Stimulated activated effector memory CD8-positive, alpha-beta T cell treated with anti-CD3 and anti-CD28 coated beads, Interleukin-12 subunit alpha, Interleukin-12 subunit beta, amount 100 ng/mL, for 72 hours (primary cell): ENCODE measurements at regions not wholly inside any gene's neighbourhood (a gene's known extent, or its start where the extent isn't known, plus 50 kb on each side); places are given as distances from the start of the nearest gene placed in this dataset.

ENCODE experiments used
- ATAC-seq: fragments of 150-1000 bp; cut with Tn5 transposase; 2 replicates; pipeline ENCODE4 v1.10.0; 2021
- DNase-seq, 2 donors: peaks; one replicate each; pipeline ENCODE4 v3.0.0; 2021 to 2022; ENCODE audit warnings: low spot score in 2 of 2
- H3K27ac Mint-ChIP-seq: one replicate; pipeline ENCODE4 v1.8.0; 2022; ENCODE audit warnings: mild to moderate bottlenecking, mixed read lengths
- H3K36me3 Mint-ChIP-seq: one replicate; pipeline ENCODE4 v1.8.0; 2022; ENCODE audit warnings: mild to moderate bottlenecking, mixed read lengths
- H3K4me1 Mint-ChIP-seq: one replicate; pipeline ENCODE4 v1.8.0; 2022; ENCODE audit warnings: mixed read lengths
- H3K4me3 Mint-ChIP-seq: one replicate; pipeline ENCODE4 v1.8.0; 2022; ENCODE audit warnings: mild to moderate bottlenecking, mixed read lengths
- H3K9me3 Mint-ChIP-seq: one replicate; pipeline ENCODE4 v1.8.0; 2022; ENCODE audit warnings: mixed read lengths

- DNase-seq (no peak), ATAC-seq (no peak)
- Mint-ChIP-seq H3K4me1 (no peaks in the 10 kb centered on the region), H3K9me3 (peaks cover 11% of the 10 kb centered on the region), H3K4me3 (no peak overlapping the region), H3K36me3 (no peaks in the 10 kb centered on the region), H3K27ac (no peak overlapping the region)
These were observed 341.4 kb downstream of the BMP4 start for GRCh38 chr14:53615252-53615651.

DNA sequence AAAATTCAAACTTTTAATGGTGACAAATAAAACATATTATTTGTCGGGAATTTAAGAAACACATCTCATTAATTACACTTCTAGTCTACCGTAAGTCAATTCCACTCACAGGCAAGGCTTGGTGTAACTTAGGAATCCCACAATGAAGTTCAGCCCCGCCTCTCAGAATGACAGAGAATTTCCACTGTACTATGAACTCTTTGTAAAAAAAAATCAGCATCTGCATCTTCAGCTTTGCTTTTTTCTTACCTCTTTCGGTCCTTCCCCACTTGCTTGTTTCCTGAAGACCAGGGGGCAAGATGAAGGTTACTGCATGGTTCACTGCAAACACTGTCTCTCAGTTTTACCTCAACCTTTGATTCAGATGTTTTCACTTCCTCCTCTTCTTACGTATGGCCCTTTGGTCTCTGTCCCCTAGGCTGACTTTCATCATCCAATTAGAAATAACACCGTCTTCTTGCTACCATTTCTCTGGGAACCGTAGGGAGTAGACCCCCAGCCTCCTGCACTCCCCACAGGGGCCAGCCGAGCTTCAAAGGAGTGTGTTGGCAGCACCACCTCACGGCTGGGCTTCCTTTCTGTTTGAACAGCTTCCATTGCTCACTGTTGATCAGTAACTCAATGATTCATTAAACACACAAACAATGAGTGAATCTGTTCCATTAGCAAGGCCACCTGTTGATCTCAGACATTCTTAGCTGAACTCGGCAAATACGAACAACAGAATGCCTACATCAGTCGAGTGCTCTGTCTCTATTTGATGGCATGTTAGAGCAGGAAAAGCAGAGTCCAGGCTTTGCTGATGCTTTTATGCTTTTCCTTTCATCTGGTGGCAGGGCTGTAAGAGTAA is 343.0 kb downstream of the BMP4 start:
- peak; percentile 44 for ATAC-seq
- H3K27ac Mint-ChIP-seq, result no peak overlapping the region
- H3K36me3 Mint-ChIP-seq, result no peaks in the 10 kb centered on the region
- no peak overlapping the region for H3K4me3 Mint-ChIP-seq
- no peak for DNase-seq
- peaks cover 12% of the 10 kb centered on the region for H3K9me3 Mint-ChIP-seq
- H3K4me1 Mint-ChIP-seq, result no peaks in the 10 kb centered on the region

DNA sequence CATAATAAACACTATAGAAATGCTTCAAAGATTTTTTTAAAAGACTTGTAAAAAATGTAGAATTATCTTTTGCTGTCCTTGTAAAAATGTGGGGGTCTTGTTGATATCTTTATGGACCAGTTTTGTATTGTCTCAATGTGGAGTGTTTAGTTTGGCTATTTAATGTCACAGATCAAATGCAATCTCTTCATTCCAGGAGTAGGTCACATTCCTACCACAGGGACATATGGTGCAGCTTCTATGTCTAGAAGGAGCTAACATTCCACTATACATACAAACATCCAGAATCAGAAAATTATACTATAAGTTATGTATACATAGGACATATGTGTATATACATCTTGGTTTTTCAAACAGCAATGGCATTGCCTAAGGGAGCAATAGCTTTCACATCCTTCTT is 345.7 kb downstream of the BMP4 start:
- no peak for ATAC-seq
- H3K36me3 Mint-ChIP-seq, result no peaks in the 10 kb centered on the region
- H3K4me1 Mint-ChIP-seq, result no peaks in the 10 kb centered on the region
- no peak overlapping the region for H3K27ac Mint-ChIP-seq
- H3K9me3 Mint-ChIP-seq, result peaks cover 11% of the 10 kb centered on the region
- DNase-seq, result no peak
- no peak overlapping the region for H3K4me3 Mint-ChIP-seq

GRCh38 chr14:53609009-53609408 is 347.6 kb downstream of the BMP4 start:
- H3K4me3 Mint-ChIP-seq, result no peak overlapping the region
- no peaks in the 10 kb centered on the region for H3K36me3 Mint-ChIP-seq
- DNase-seq (no peak), ATAC-seq (no peak)
- no peak overlapping the region for H3K27ac Mint-ChIP-seq
- no peaks in the 10 kb centered on the region for H3K4me1 Mint-ChIP-seq
- H3K9me3 Mint-ChIP-seq, result peaks cover 10% of the 10 kb centered on the region

- H3K36me3 Mint-ChIP-seq, result no peaks in the 10 kb centered on the region
- no peak overlapping the region for H3K4me3 Mint-ChIP-seq
- ATAC-seq, result no peak
- no peaks in the 10 kb centered on the region for H3K4me1 Mint-ChIP-seq
- no peak overlapping the region for H3K27ac Mint-ChIP-seq
- H3K9me3 Mint-ChIP-seq, result peaks cover 6% of the 10 kb centered on the region
- no peak for DNase-seq
These were observed 348.3 kb downstream of the BMP4 start for GRCh38 chr14:53608369-53608768.

DNA sequence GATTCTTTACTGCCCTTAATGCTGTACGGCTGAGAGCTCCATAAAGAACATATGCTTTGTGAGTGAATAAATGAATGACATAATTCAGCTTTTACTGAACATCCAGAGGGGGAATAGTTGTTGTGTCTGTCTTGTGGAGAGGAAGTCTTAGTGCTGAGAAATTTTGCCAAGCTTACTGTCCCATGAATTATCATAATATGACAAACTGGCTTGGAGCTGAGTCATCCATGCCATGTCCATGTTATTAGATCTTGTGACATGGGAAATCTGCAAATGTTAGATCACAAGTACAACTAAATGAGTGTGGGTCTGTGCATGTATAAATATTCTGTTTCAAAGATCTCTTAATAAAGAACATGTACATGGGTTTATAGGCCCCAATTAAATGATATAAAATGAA is 350.4 kb downstream of the BMP4 start:
- no peaks in the 10 kb centered on the region for H3K36me3 Mint-ChIP-seq
- H3K4me1 Mint-ChIP-seq, result no peaks in the 10 kb centered on the region
- DNase-seq (no peak), ATAC-seq (no peak)
- H3K4me3 Mint-ChIP-seq, result no peak overlapping the region
- no peak overlapping the region for H3K27ac Mint-ChIP-seq
- peaks cover 10% of the 10 kb centered on the region for H3K9me3 Mint-ChIP-seq

DNA sequence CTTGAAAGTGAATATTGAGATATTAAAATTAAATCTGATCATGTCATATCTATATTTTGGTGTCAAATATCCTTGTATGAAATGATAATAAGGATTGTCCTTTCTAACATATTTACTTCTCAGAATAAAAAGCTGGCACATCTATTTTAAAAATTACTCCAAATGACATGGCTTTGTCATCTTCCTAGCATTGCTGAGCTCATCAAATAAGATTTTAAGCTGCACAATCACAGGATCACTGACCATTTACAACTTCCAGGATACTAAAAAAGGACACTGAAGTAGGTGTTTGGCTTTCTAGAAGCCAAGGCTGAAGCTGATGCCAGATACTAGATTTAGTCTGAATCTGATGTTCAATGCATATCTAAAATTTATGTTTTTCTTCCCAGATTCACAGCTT is 351.1 kb downstream of the BMP4 start:
- ATAC-seq, result no peak
- H3K4me3 Mint-ChIP-seq, result no peak overlapping the region

GRCh38 chr14:53603994-53604393 is 352.6 kb downstream of the BMP4 start:
- H3K27ac Mint-ChIP-seq, result no peak overlapping the region

More for the DNA sequence above, 351.1 kb downstream of the BMP4 start:
- H3K27ac Mint-ChIP-seq, result no peak overlapping the region
- H3K4me1 Mint-ChIP-seq, result no peaks in the 10 kb centered on the region
- H3K9me3 Mint-ChIP-seq, result peaks cover 10% of the 10 kb centered on the region
- no peaks in the 10 kb centered on the region for H3K36me3 Mint-ChIP-seq
- DNase-seq, result no peak

DNA sequence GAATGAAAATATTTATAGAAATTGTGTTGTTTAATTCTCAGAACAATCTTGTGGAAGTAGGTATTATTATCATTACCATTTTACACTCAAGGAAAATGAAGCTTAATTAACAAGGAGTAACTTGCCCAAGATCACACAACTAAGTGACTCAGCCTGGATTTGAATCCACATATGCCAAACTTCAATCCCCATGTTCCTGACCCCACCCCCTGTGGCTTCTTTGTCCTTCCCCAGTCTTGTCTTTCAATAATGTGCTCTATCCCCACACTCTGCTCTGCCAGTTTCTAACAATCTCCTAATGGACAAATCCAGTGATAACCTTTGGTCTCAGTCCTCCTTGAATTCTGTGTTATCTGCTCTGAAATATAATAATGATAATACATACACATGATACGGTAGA is 355.2 kb downstream of the BMP4 start:
- Mint-ChIP-seq H3K27ac (no peak overlapping the region), H3K36me3 (no peaks in the 10 kb centered on the region), H3K4me1 (no peaks in the 10 kb centered on the region), H3K4me3 (no peak overlapping the region), H3K9me3 (peaks cover 7% of the 10 kb centered on the region)
- ATAC-seq, result no peak
- no peak for DNase-seq

More at GRCh38 chr14:53603994-53604393, 352.6 kb downstream of the BMP4 start:
- H3K4me3 Mint-ChIP-seq, result no peak overlapping the region
- H3K9me3 Mint-ChIP-seq, result peaks cover 6% of the 10 kb centered on the region
- H3K36me3 Mint-ChIP-seq, result no peaks in the 10 kb centered on the region
- DNase-seq, result no peak
- no peaks in the 10 kb centered on the region for H3K4me1 Mint-ChIP-seq
- no peak for ATAC-seq

- Mint-ChIP-seq H3K27ac (no peak overlapping the region), H3K4me3 (no peak overlapping the region), H3K9me3 (peaks cover 13% of the 10 kb centered on the region), H3K4me1 (no peaks in the 10 kb centered on the region), H3K36me3 (no peaks in the 10 kb centered on the region)
- no peak for DNase-seq
- no peak for ATAC-seq
These were observed 357.2 kb downstream of the BMP4 start for GRCh38 chr14:53599221-53599945.

GRCh38 chr14:53596853-53597525 is 359.6 kb downstream of the BMP4 start:
- H3K4me3 Mint-ChIP-seq, result no peak overlapping the region
- no peak for DNase-seq
- no peak overlapping the region for H3K27ac Mint-ChIP-seq
- H3K9me3 Mint-ChIP-seq, result peaks cover 9% of the 10 kb centered on the region
- ATAC-seq, result no peak
- H3K36me3 Mint-ChIP-seq, result no peaks in the 10 kb centered on the region
- H3K4me1 Mint-ChIP-seq, result no peaks in the 10 kb centered on the region

GRCh38 chr14:53591816-53592215 is 364.8 kb downstream of the BMP4 start:
- Mint-ChIP-seq H3K4me1 (no peaks in the 10 kb centered on the region), H3K9me3 (peaks cover 20% of the 10 kb centered on the region), H3K36me3 (no peaks in the 10 kb centered on the region), H3K4me3 (no peak overlapping the region), H3K27ac (no peak overlapping the region)
- ATAC-seq (no peak), DNase-seq (no peak)

DNA sequence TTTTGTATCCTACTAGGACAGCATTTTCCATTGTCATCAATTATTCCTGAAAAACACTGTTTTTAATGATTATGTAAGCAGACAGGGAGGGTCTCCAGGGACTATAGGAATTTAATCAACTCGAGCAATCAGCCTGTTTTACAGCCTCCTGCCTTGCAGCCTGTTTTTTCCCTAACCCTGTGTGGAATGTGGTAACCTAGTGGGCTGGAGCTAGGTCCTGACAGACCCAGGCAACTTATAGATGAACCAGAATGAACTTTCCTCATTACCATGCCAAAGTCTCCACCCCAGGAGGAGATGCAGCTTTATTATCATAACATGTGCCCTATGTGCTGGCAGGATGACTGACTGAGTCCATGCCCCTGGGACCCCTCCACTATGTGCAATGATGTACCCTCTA is 375.1 kb downstream of the BMP4 start:
- H3K4me1 Mint-ChIP-seq, result no peaks in the 10 kb centered on the region
- ATAC-seq, result no peak
- H3K27ac Mint-ChIP-seq, result no peak overlapping the region
- DNase-seq, result no peak
- H3K36me3 Mint-ChIP-seq, result no peaks in the 10 kb centered on the region
- H3K9me3 Mint-ChIP-seq, result peaks cover 3% of the 10 kb centered on the region
- no peak overlapping the region for H3K4me3 Mint-ChIP-seq

GRCh38 chr14:53571641-53572328 is 384.8 kb downstream of the BMP4 start:
- Mint-ChIP-seq H3K36me3 (no peaks in the 10 kb centered on the region), H3K4me1 (no peaks in the 10 kb centered on the region), H3K27ac (no peak overlapping the region), H3K4me3 (no peak overlapping the region), H3K9me3 (peaks cover 7% of the 10 kb centered on the region)
- no peak for DNase-seq
- no peak for ATAC-seq
